Kidney (tissue), 13 donors: ENCODE measurements at regions not wholly inside any gene's neighbourhood (a gene's known extent, or its start where the extent isn't known, plus 50 kb on each side); places are given as distances from the start of the nearest gene placed in this dataset.

ENCODE experiments used
- DNase-seq, 5 donors: peaks; one replicate each; pipeline ENCODE4 v3.0.0-alpha.2; 2013 to 2020
- FAIRE-seq: peaks from 2 replicates; lab custom pipeline; 2012; peaks lifted over from hg19 to GRCh38; lab: Jason Lieb, UNC
- H3K27ac ChIP-seq, 2 donors: one replicate each; pipeline ENCODE4 v1.7.0; 2013; ENCODE audit warnings: low read depth in 2 of 2, low read length in 2 of 2, inconsistent platforms in 1 of 2
- H3K27me3 ChIP-seq: one replicate; pipeline ENCODE4 v1.7.1; 2013; ENCODE audit warnings: low read length, inconsistent platforms; ENCODE audit not compliant: control insufficient read depth, insufficient read depth
- H3K36me3 ChIP-seq, 3 donors: one replicate each; pipeline versions ENCODE4 v1.7.0 to v1.7.1; 2013; ENCODE audit warnings: low read length in 3 of 3, control low read depth in 1 of 3, inconsistent platforms in 1 of 3; ENCODE audit not compliant: insufficient read depth in 3 of 3, control insufficient read depth in 2 of 3
- H3K4me1 ChIP-seq, 3 donors: one replicate each; pipeline versions ENCODE4 v1.7.0 to v1.7.1; 2013; ENCODE audit warnings: low read length in 3 of 3, inconsistent platforms in 1 of 3, low read depth in 1 of 3; ENCODE audit not compliant: control insufficient read depth in 2 of 3, insufficient read depth in 2 of 3
- H3K4me3 ChIP-seq, 3 donors: one replicate each; pipeline versions ENCODE4 v1.7.0 to v1.8.1; 2013; ENCODE audit warnings: low read length in 3 of 3, control low read depth in 1 of 3, inconsistent platforms in 1 of 3
- H3K9ac ChIP-seq, 3 donors: one replicate each; pipeline versions ENCODE4 v1.7.0 to v1.7.1; 2013; ENCODE audit warnings: low read length in 3 of 3, control low read depth in 1 of 3, inconsistent platforms in 1 of 3
- H3K9me3 ChIP-seq, 3 donors: one replicate each; pipeline versions ENCODE4 v1.7.0 to v1.7.1; 2013; ENCODE audit warnings: low read length in 3 of 3, control low read depth in 1 of 3, inconsistent platforms in 1 of 3; ENCODE audit not compliant: control insufficient read depth in 2 of 3, insufficient read depth in 1 of 3
- intact Hi-C: fragments of 100-400 bp; cut with DNase I; formaldehyde crosslinking; loops from one replicate; pipeline ENCODE4 v1.11.1; 2022
- TF ChIP-seq, protein P1 (sequence below): IDR thresholded peaks from 3 replicates; pipeline ENCODE4 v1.5.1; 2012; ENCODE audit warnings: mild to moderate bottlenecking, moderate library complexity, borderline replicate concordance; ENCODE audit not compliant: insufficient read depth; ENCODE audit errors: extremely low read depth
- donor health status: control.
- donor health status: control.
- donor health status: control.
- donor health status: control.
- donor health status: control.
- donor health status: DM: yes; HTN: yes; CAD: no.
- donor health status: Normal renal cell carcinoma (clear cell type).

GRCh38 chr3:178127221-178127620 lies 409.0 kb upstream of the KCNMB2 start:
- Histone ChIP-seq H3K27ac (no peak overlapping the region), H3K9me3 (no peaks in the 10 kb centered on the region), H3K9ac (no peak overlapping the region), H3K36me3 (no peaks in the 10 kb centered on the region), H3K4me1 (no peaks in the 10 kb centered on the region), H3K4me3 (no peak overlapping the region), H3K27me3 (no peaks in the 10 kb centered on the region)
- TF ChIP-seq, protein P1, sequence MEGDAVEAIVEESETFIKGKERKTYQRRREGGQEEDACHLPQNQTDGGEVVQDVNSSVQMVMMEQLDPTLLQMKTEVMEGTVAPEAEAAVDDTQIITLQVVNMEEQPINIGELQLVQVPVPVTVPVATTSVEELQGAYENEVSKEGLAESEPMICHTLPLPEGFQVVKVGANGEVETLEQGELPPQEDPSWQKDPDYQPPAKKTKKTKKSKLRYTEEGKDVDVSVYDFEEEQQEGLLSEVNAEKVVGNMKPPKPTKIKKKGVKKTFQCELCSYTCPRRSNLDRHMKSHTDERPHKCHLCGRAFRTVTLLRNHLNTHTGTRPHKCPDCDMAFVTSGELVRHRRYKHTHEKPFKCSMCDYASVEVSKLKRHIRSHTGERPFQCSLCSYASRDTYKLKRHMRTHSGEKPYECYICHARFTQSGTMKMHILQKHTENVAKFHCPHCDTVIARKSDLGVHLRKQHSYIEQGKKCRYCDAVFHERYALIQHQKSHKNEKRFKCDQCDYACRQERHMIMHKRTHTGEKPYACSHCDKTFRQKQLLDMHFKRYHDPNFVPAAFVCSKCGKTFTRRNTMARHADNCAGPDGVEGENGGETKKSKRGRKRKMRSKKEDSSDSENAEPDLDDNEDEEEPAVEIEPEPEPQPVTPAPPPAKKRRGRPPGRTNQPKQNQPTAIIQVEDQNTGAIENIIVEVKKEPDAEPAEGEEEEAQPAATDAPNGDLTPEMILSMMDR, result no peak
- intact Hi-C loops, result no loop called here
- FAIRE-seq (no peak), DNase-seq (no peak)

DNA sequence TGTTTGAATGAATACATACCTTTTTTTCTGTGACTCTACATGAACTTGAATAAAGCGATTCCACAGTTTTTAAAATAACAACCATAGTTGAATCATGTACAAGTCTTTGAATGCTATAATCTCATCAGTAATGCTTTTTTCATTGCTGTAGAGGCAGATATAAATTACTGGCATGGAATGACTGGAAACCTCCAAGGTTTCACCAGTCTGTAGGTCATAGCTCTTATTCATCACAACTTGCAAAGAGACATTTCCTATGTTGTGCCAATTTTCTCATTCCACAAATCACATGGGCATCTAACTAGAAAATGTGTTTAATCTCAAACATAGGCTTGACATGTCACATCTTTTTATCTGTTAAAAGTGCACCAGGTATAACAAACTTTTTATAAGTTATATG lies 407.1 kb upstream of the KCNMB2 start:
- DNase-seq, result no peak
- FAIRE-seq, result no peak
- no peaks in the 10 kb centered on the region for H3K36me3 ChIP-seq

GRCh38 chr3:178131801-178132200 lies 404.4 kb upstream of the KCNMB2 start:
- Histone ChIP-seq H3K27me3 (no peaks in the 10 kb centered on the region), H3K9ac (no peak overlapping the region), H3K4me3 (no peak overlapping the region), H3K4me1 (no peaks in the 10 kb centered on the region), H3K27ac (no peak overlapping the region), H3K36me3 (no peaks in the 10 kb centered on the region), H3K9me3 (no peaks in the 10 kb centered on the region)
- TF ChIP-seq, protein P1, result no peak
- no peak for DNase-seq
- intact Hi-C loops, result no loop called here
- no peak for FAIRE-seq

More for the DNA sequence above, 407.1 kb upstream of the KCNMB2 start:
- Histone ChIP-seq H3K4me1 (no peaks in the 10 kb centered on the region), H3K27me3 (no peaks in the 10 kb centered on the region), H3K9me3 (no peaks in the 10 kb centered on the region), H3K9ac (no peak overlapping the region), H3K27ac (no peak overlapping the region), H3K4me3 (no peak overlapping the region)
- intact Hi-C loops, result no loop called here
- TF ChIP-seq, protein P1, result no peak

- no peaks in the 10 kb centered on the region for H3K27me3 ChIP-seq
- no peaks in the 10 kb centered on the region for H3K36me3 ChIP-seq
- DNase-seq, result no peak
- no peaks in the 10 kb centered on the region for H3K9me3 ChIP-seq
- no peaks in the 10 kb centered on the region for H3K4me1 ChIP-seq
- H3K27ac ChIP-seq, result no peak overlapping the region
- FAIRE-seq, result no peak
- TF ChIP-seq, protein P1, result no peak
- intact Hi-C loops, result no loop called here
- H3K9ac ChIP-seq, result no peak overlapping the region
- H3K4me3 ChIP-seq, result no peak overlapping the region
Observed at GRCh38 chr3:178137206-178137605, 399.0 kb upstream of the KCNMB2 start.
